PC-3 (cell line): ENCODE measurements at regions not wholly inside any gene's neighbourhood (a gene's known extent, or its start where the extent isn't known, plus 50 kb on each side); places are given as distances from the start of the nearest gene placed in this dataset.

Experiments
- ATAC-seq: fragments of 200-7000 bp; cut with Tn5 transposase; 2 replicates; pipeline ENCODE4 v1.9.1; 2020; ENCODE audit warnings: mild to moderate bottlenecking, moderate library complexity
- BruUV-seq: library from RNA; stranded (reverse); fragments of 400-500 nt; replicated peaks from 2 replicates; lab custom pipeline; 2021; lab: Mats Ljungman, UMichigan
- CTCF ChIA-PET: fragments of 300-600 bp; sonication (Branson Sonifier 250); formaldehyde crosslinking; loops from one replicate; lab custom pipeline; 2022; ENCODE audit warnings: antibody characterized with exemption; lab: Charles Lee
- POLR2A ChIA-PET: fragments of 300-600 bp; sonication (Branson Sonifier 250); formaldehyde crosslinking; loops from one replicate; lab custom pipeline; 2022; ENCODE audit warnings: antibody characterized with exemption; ENCODE audit not compliant: unreplicated experiment; lab: Charles Lee
- DNase-seq: peaks from one replicate; pipeline ENCODE4 v3.0.0-alpha.2; 2015
- H2AFZ ChIP-seq: fragments of 300-600 bp; sonication (generic); 2 replicates; pipeline ENCODE4 v1.6.0; 2016; ENCODE audit warnings: antibody characterized with exemption, low read length
- H3F3A ChIP-seq: fragments of 300-600 bp; sonication (generic); one replicate; pipeline ENCODE4 v1.6.0; 2017; ENCODE audit warnings: antibody characterized with exemption, low read length, control low read depth, mild to moderate bottlenecking; ENCODE audit not compliant: unreplicated experiment
- H3K27ac ChIP-seq: fragments of 300-600 bp; sonication (generic); 2 replicates; pipeline ENCODE4 v1.5.1; 2016; ENCODE audit warnings: mild to moderate bottlenecking, low read length
- H3K27me3 ChIP-seq: fragments of 300-600 bp; sonication (generic); 2 replicates; pipeline ENCODE4 v1.6.1; 2016; ENCODE audit warnings: low read length, mixed read lengths
- H3K36me3 ChIP-seq: fragments of 300-600 bp; sonication (generic); 2 replicates; pipeline ENCODE4 v1.6.1; 2016; ENCODE audit warnings: low read depth, mixed run types, low read length, mixed read lengths
- H3K4me1 ChIP-seq: fragments of 300-600 bp; sonication (generic); 2 replicates; pipeline ENCODE4 v1.5.1; 2016; ENCODE audit warnings: low read length; ENCODE audit not compliant: insufficient read depth
- H3K4me2 ChIP-seq: fragments of 300-600 bp; sonication (generic); 2 replicates; pipeline ENCODE4 v1.6.0; 2016; ENCODE audit warnings: low read length
- H3K4me3 ChIP-seq: fragments of 300-600 bp; sonication (generic); 2 replicates; pipeline ENCODE4 v1.5.1; 2016; ENCODE audit warnings: mild to moderate bottlenecking, low read length, mixed read lengths
- H3K79me2 ChIP-seq: fragments of 300-600 bp; sonication (generic); 2 replicates; pipeline ENCODE4 v1.6.1; 2017; ENCODE audit warnings: low read length, mixed read lengths
- H3K9ac ChIP-seq: fragments of 300-600 bp; sonication (generic); 2 replicates; pipeline ENCODE4 v1.6.0; 2016; ENCODE audit warnings: mild to moderate bottlenecking, low read length
- H3K9me2 ChIP-seq: fragments of 300-600 bp; sonication (generic); replicated peaks from 2 replicates; pipeline ENCODE4 v1.6.1; 2016; ENCODE audit warnings: mixed run types, low read length, mixed read lengths
- H3K9me3 ChIP-seq: fragments of 300-600 bp; sonication (generic); 2 replicates; pipeline ENCODE4 v1.6.1; 2016; ENCODE audit warnings: low read length, mixed read lengths
- H4K20me1 ChIP-seq: fragments of 300-600 bp; sonication (generic); 2 replicates; pipeline ENCODE4 v1.6.1; 2016; ENCODE audit warnings: low read length, mixed read lengths
- CTCF ChIP-seq: fragments of 300-600 bp; sonication (generic); conservative IDR thresholded peaks from 2 replicates; pipeline ENCODE4 v1.5.1; 2017; ENCODE audit warnings: antibody characterized with exemption, low read depth, mild to moderate bottlenecking, low read length
- EZH2 ChIP-seq: fragments of 300-600 bp; sonication (generic); IDR thresholded peaks from one replicate; pipeline ENCODE4 v1.6.1; 2017; ENCODE audit warnings: antibody characterized with exemption, mild to moderate bottlenecking, low read length; ENCODE audit not compliant: unreplicated experiment
- EZH2phosphoT487 ChIP-seq: fragments of 300-600 bp; sonication (generic); IDR thresholded peaks from 2 replicates; pipeline ENCODE4 v1.6.1; 2018; ENCODE audit warnings: mild to moderate bottlenecking, antibody characterized with exemption, low read length, borderline replicate concordance
- intact Hi-C: fragments of 100-400 bp; cut with micrococcal nuclease; formaldehyde crosslinking; loops from 2 replicates; pipeline ENCODE4 v1.9.0; 2023

- Histone ChIP-seq H4K20me1 (no peaks in the 10 kb centered on the region), H3K27ac (no peak overlapping the region), H3K9me3 (no peaks in the 10 kb centered on the region), H3F3A (no peaks in the 10 kb centered on the region), H3K4me3 (no peak overlapping the region), H3K79me2 (no peaks in the 10 kb centered on the region), H3K27me3 (peaks cover 12% of the 10 kb centered on the region; the same call in 1 of the 2 replicates), H2AFZ (no peak overlapping the region), H3K9ac (no peak overlapping the region), H3K9me2 (no peaks in the 10 kb centered on the region), H3K4me2 (no peak overlapping the region), H3K36me3 (no peaks in the 10 kb centered on the region), H3K4me1 (no peaks in the 10 kb centered on the region)
- ChIA-PET CTCF (no interaction called here), POLR2A (no interaction called here)
- DNase-seq (no peak), ATAC-seq (no peak)
- intact Hi-C loops, result no loop called here
- no TSS peak for BruUV-seq
- no peak for TF ChIP-seq EZH2phosphoT487
- no peak for TF ChIP-seq EZH2
- no peak for TF ChIP-seq CTCF
Observed at GRCh38 chr5:136528481-136529030, 163.2 kb upstream of the TRPC7 start.

DNA sequence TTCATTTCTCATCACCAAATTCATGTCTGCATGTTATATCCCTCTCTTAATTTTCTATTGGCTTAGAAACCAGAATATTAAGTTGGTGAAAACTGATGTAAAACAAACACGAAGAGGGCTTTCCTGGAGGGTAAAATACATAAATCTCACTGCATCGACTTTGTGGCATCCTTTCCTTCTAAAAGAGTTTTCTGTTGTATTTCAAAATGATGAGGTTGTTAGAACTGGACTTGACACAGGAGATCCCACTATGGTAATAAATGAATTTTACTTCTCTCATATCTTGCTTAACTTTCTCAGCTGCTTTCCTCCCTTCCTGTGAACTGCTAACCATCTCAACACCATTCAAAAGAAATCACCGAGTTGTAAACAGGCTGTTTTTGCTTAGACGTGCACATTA is 162.0 kb upstream of the TRPC7 start:
- no peak for DNase-seq
- ATAC-seq, result no peak
- intact Hi-C loops, result no loop called here
- H3K27me3 ChIP-seq, result peaks cover 12% of the 10 kb centered on the region; the same call in 1 of the 2 replicates
- no peaks in the 10 kb centered on the region for H3K4me1 ChIP-seq
- no peaks in the 10 kb centered on the region for H3K9me3 ChIP-seq
- no peaks in the 10 kb centered on the region for H3K9me2 ChIP-seq
- no peak overlapping the region for H3K9ac ChIP-seq
- H3K27ac ChIP-seq, result no peak overlapping the region
- no TSS peak for BruUV-seq
- H3K36me3 ChIP-seq, result no peaks in the 10 kb centered on the region
- H3K4me2 ChIP-seq, result no peak overlapping the region
- ChIA-PET POLR2A (no interaction called here), CTCF (no interaction called here)
- no peaks in the 10 kb centered on the region for H4K20me1 ChIP-seq
- no peak overlapping the region for H3K4me3 ChIP-seq
- H2AFZ ChIP-seq, result no peak overlapping the region
- no peak for TF ChIP-seq EZH2
- no peak for TF ChIP-seq CTCF
- TF ChIP-seq EZH2phosphoT487, result no peak
- no peaks in the 10 kb centered on the region for H3F3A ChIP-seq
- H3K79me2 ChIP-seq, result no peaks in the 10 kb centered on the region

DNA sequence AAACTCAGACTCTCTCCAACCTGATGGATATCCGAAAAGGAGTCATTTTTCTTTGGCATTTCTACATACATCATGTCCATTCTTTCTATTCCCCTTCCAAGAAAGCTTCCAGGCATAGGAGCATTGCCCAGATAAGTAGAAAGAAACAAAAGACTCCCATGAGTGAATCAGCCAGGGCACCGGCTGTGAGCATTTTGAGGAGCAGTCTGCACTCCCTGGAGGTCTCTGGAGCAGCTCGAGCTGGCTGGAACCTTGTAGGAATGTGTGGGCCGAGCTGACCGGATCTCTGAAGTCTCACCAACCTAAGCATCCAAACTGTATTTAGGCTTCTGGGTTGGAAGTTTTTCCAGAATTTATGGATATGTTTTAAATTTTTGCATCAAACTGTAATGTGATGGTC is 161.4 kb upstream of the TRPC7 start:
- ChIA-PET CTCF (no interaction called here), POLR2A (no interaction called here)
- intact Hi-C loops, result no loop called here
- no peak overlapping the region for H3K9ac ChIP-seq
- H3K27me3 ChIP-seq, result peaks cover 12% of the 10 kb centered on the region; the same call in 1 of the 2 replicates
- no peak overlapping the region for H2AFZ ChIP-seq
- ATAC-seq (no peak), DNase-seq (no peak)
- H3K4me2 ChIP-seq, result no peak overlapping the region
- no TSS peak for BruUV-seq
- TF ChIP-seq EZH2 (no peak), EZH2phosphoT487 (no peak), CTCF (no peak)
- H3K4me3 ChIP-seq, result no peak overlapping the region
- no peaks in the 10 kb centered on the region for H3K9me3 ChIP-seq
- H3K79me2 ChIP-seq, result no peaks in the 10 kb centered on the region
- no peaks in the 10 kb centered on the region for H3F3A ChIP-seq
- H4K20me1 ChIP-seq, result no peaks in the 10 kb centered on the region
- no peak overlapping the region for H3K27ac ChIP-seq
- H3K4me1 ChIP-seq, result no peaks in the 10 kb centered on the region
- no peaks in the 10 kb centered on the region for H3K36me3 ChIP-seq
- H3K9me2 ChIP-seq, result no peaks in the 10 kb centered on the region
